SK-N-SH treated with all-trans-retinoic acid at 6 μM for 48 hours (cell line): ENCODE measurements at regions not wholly inside any gene's neighbourhood (a gene's known extent, or its start where the extent isn't known, plus 50 kb on each side); places are given as distances from the start of the nearest gene placed in this dataset.

ENCODE experiments used
- ATAC-seq: fragments of 200-7000 bp; cut with Tn5 transposase; 3 replicates; pipeline ENCODE4 v1.9.1; 2020; ENCODE audit warnings: mild to moderate bottlenecking, moderate library complexity
- ARNTL ChIP-seq: fragments of 450-650 bp; formaldehyde crosslinking; IDR thresholded peaks from 2 replicates; pipeline ENCODE4 v1.5.0; 2020; ENCODE audit warnings: low read depth, mild to moderate bottlenecking, moderate library complexity, borderline replicate concordance
- BACH2 ChIP-seq: fragments of 250-450 bp; sonication (Bioruptor Pico); IDR thresholded peaks from 2 replicates; pipeline ENCODE4 v1.9.0; 2021; ENCODE audit warnings: mild to moderate bottlenecking, borderline replicate concordance
- CSDC2 ChIP-seq: fragments of 250-450 bp; sonication (Bioruptor Pico); IDR thresholded peaks from 2 replicates; pipeline ENCODE4 v1.5.0; 2020; ENCODE audit warnings: mild to moderate bottlenecking, moderate library complexity
- GLIS3 ChIP-seq: fragments of 250-450 bp; sonication (Bioruptor Pico); IDR thresholded peaks from 2 replicates; pipeline ENCODE4 v1.5.0; 2020; ENCODE audit warnings: mild to moderate bottlenecking, moderate library complexity
- ISL1 ChIP-seq: fragments of 250-450 bp; sonication (Bioruptor Pico); IDR thresholded peaks from 2 replicates; pipeline ENCODE4 v2.1.2; 2022; ENCODE audit warnings: mild to moderate bottlenecking, moderate library complexity
- OSR1 ChIP-seq: fragments of 250-450 bp; sonication (Bioruptor Pico); IDR thresholded peaks from 2 replicates; pipeline ENCODE4 v1.8.0; 2022; ENCODE audit warnings: moderate library complexity, mild to moderate bottlenecking, inconsistent platforms
- RARB ChIP-seq: fragments of 250-450 bp; sonication (Bioruptor Pico); IDR thresholded peaks from 2 replicates; pipeline ENCODE4 v1.8.0; 2021; ENCODE audit warnings: mild to moderate bottlenecking, moderate library complexity
- SNAI2 ChIP-seq: fragments of 250-450 bp; sonication (Bioruptor Pico); IDR thresholded peaks from 2 replicates; pipeline ENCODE4 v1.5.0; 2020; ENCODE audit warnings: mild to moderate bottlenecking, moderate library complexity
- TCF4 ChIP-seq: fragments of 250-450 bp; sonication (Bioruptor Pico); IDR thresholded peaks from 2 replicates; pipeline ENCODE4 v1.8.0; 2021; ENCODE audit warnings: mild to moderate bottlenecking, moderate library complexity, borderline replicate concordance
- TOX ChIP-seq: fragments of 250-450 bp; sonication (Bioruptor Pico); IDR thresholded peaks from 2 replicates; pipeline ENCODE4 v1.8.0; 2021; ENCODE audit warnings: mild to moderate bottlenecking, moderate library complexity, borderline replicate concordance
- ZC3H10 ChIP-seq: fragments of 250-450 bp; sonication (Bioruptor Pico); IDR thresholded peaks from 2 replicates; pipeline ENCODE4 v1.5.1; 2021; ENCODE audit warnings: mild to moderate bottlenecking, moderate library complexity
- ZFP30 ChIP-seq: fragments of 450-650 bp; formaldehyde crosslinking; IDR thresholded peaks from 2 replicates; pipeline ENCODE4 v1.5.0; 2022; ENCODE audit warnings: mild to moderate bottlenecking, moderate library complexity
- ZNF565 ChIP-seq: fragments of 450-650 bp; formaldehyde crosslinking; conservative IDR thresholded peaks from 2 replicates; pipeline ENCODE4 v1.5.0; 2020; ENCODE audit warnings: low read depth, mild to moderate bottlenecking, moderate library complexity
- ZNF70 ChIP-seq: fragments of 450-650 bp; formaldehyde crosslinking; IDR thresholded peaks from 2 replicates; pipeline ENCODE4 v1.5.0; 2020; ENCODE audit warnings: mild to moderate bottlenecking, moderate library complexity
- ZNF8 ChIP-seq: fragments of 450-650 bp; formaldehyde crosslinking; IDR thresholded peaks from 2 replicates; pipeline ENCODE4 v1.5.0; 2020; ENCODE audit warnings: mild to moderate bottlenecking, moderate library complexity
- TF ChIP-seq, protein P1 (sequence below): fragments of 250-450 bp; sonication (Bioruptor Pico); IDR thresholded peaks from 2 replicates; pipeline ENCODE4 v1.5.1; 2020; ENCODE audit warnings: low read depth, mild to moderate bottlenecking, moderate library complexity
- TF ChIP-seq, protein P2 (sequence below): fragments of 250-450 bp; sonication (Bioruptor Pico); IDR thresholded peaks from 2 replicates; pipeline ENCODE4 v1.5.0; 2020; ENCODE audit warnings: mild to moderate bottlenecking, moderate library complexity
- TF ChIP-seq, protein P3 (sequence below): fragments of 250-450 bp; sonication (Bioruptor Pico); IDR thresholded peaks from 2 replicates; pipeline ENCODE4 v1.8.0; 2020; ENCODE audit warnings: mild to moderate bottlenecking, moderate library complexity, borderline replicate concordance
- TF ChIP-seq, protein P4 (sequence below): fragments of 250-450 bp; sonication (Bioruptor Pico); IDR thresholded peaks from 2 replicates; pipeline ENCODE4 v1.5.1; 2021; ENCODE audit warnings: mild to moderate bottlenecking, moderate library complexity
- TF ChIP-seq, protein P5 (sequence below): fragments of 250-450 bp; sonication (Bioruptor Pico); IDR thresholded peaks from 2 replicates; pipeline ENCODE4 v1.8.0; 2021; ENCODE audit warnings: low read depth, mild to moderate bottlenecking, moderate library complexity, borderline replicate concordance

DNA sequence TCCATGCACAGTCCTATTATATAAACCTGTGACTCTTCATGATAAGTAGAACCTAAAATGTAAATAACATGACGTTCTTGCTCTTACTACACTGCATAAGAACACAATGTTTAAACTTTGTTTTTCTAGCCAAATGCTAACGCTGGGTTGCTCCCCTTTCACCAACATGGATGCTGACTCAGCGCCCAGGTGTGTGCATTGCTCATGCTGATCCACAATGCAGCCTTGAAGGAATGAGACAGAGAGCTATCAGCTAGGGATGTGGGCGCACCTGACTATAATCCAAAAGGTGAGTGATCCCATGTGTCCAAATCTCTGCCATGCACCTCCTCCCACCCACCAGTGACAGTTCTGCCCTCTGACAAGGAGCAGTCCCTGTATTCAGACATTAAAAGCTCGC is 235.0 kb downstream of the IRS1 start:
- ATAC-seq, result no peak
- no peak for TF ChIP-seq ISL1 (CRISPR knock-in tag)
- TF ChIP-seq, protein P1, sequence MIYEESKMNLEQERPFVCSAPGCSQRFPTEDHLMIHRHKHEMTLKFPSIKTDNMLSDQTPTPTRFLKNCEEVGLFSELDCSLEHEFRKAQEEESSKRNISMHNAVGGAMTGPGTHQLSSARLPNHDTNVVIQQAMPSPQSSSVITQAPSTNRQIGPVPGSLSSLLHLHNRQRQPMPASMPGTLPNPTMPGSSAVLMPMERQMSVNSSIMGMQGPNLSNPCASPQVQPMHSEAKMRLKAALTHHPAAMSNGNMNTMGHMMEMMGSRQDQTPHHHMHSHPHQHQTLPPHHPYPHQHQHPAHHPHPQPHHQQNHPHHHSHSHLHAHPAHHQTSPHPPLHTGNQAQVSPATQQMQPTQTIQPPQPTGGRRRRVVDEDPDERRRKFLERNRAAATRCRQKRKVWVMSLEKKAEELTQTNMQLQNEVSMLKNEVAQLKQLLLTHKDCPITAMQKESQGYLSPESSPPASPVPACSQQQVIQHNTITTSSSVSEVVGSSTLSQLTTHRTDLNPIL, result no peak
- TF ChIP-seq, protein P2, sequence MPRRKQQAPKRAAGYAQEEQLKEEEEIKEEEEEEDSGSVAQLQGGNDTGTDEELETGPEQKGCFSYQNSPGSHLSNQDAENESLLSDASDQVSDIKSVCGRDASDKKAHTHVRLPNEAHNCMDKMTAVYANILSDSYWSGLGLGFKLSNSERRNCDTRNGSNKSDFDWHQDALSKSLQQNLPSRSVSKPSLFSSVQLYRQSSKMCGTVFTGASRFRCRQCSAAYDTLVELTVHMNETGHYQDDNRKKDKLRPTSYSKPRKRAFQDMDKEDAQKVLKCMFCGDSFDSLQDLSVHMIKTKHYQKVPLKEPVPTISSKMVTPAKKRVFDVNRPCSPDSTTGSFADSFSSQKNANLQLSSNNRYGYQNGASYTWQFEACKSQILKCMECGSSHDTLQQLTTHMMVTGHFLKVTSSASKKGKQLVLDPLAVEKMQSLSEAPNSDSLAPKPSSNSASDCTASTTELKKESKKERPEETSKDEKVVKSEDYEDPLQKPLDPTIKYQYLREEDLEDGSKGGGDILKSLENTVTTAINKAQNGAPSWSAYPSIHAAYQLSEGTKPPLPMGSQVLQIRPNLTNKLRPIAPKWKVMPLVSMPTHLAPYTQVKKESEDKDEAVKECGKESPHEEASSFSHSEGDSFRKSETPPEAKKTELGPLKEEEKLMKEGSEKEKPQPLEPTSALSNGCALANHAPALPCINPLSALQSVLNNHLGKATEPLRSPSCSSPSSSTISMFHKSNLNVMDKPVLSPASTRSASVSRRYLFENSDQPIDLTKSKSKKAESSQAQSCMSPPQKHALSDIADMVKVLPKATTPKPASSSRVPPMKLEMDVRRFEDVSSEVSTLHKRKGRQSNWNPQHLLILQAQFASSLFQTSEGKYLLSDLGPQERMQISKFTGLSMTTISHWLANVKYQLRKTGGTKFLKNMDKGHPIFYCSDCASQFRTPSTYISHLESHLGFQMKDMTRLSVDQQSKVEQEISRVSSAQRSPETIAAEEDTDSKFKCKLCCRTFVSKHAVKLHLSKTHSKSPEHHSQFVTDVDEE, result no peak
- no peak for TF ChIP-seq ZC3H10 (CRISPR knock-in tag)
- TF ChIP-seq TCF4, result no peak
- TF ChIP-seq, protein P3, sequence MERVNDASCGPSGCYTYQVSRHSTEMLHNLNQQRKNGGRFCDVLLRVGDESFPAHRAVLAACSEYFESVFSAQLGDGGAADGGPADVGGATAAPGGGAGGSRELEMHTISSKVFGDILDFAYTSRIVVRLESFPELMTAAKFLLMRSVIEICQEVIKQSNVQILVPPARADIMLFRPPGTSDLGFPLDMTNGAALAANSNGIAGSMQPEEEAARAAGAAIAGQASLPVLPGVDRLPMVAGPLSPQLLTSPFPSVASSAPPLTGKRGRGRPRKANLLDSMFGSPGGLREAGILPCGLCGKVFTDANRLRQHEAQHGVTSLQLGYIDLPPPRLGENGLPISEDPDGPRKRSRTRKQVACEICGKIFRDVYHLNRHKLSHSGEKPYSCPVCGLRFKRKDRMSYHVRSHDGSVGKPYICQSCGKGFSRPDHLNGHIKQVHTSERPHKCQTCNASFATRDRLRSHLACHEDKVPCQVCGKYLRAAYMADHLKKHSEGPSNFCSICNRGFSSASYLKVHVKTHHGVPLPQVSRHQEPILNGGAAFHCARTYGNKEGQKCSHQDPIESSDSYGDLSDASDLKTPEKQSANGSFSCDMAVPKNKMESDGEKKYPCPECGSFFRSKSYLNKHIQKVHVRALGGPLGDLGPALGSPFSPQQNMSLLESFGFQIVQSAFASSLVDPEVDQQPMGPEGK (CRISPR knock-in tag), result no peak
- TF ChIP-seq ZNF70 (CRISPR knock-in tag), result no peak
- TF ChIP-seq GLIS3 (CRISPR knock-in tag), result no peak
- TF ChIP-seq ZNF565 (CRISPR knock-in tag), result no peak
- TF ChIP-seq TOX (CRISPR knock-in tag), result no peak
- TF ChIP-seq ARNTL, result no peak
- TF ChIP-seq, protein P4, sequence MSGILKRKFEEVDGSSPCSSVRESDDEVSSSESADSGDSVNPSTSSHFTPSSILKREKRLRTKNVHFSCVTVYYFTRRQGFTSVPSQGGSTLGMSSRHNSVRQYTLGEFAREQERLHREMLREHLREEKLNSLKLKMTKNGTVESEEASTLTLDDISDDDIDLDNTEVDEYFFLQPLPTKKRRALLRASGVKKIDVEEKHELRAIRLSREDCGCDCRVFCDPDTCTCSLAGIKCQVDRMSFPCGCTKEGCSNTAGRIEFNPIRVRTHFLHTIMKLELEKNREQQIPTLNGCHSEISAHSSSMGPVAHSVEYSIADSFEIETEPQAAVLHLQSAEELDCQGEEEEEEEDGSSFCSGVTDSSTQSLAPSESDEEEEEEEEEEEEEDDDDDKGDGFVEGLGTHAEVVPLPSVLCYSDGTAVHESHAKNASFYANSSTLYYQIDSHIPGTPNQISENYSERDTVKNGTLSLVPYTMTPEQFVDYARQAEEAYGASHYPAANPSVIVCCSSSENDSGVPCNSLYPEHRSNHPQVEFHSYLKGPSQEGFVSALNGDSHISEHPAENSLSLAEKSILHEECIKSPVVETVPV (CRISPR knock-in tag), result no peak
- TF ChIP-seq, protein P5, sequence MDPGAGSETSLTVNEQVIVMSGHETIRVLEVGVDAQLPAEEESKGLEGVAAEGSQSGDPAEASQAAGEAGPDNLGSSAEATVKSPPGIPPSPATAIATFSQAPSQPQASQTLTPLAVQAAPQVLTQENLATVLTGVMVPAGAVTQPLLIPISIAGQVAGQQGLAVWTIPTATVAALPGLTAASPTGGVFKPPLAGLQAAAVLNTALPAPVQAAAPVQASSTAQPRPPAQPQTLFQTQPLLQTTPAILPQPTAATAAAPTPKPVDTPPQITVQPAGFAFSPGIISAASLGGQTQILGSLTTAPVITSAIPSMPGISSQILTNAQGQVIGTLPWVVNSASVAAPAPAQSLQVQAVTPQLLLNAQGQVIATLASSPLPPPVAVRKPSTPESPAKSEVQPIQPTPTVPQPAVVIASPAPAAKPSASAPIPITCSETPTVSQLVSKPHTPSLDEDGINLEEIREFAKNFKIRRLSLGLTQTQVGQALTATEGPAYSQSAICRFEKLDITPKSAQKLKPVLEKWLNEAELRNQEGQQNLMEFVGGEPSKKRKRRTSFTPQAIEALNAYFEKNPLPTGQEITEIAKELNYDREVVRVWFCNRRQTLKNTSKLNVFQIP, result no peak
- no peak for TF ChIP-seq CSDC2 (CRISPR knock-in tag)
- TF ChIP-seq RARB (CRISPR knock-in tag), result no peak

DNA sequence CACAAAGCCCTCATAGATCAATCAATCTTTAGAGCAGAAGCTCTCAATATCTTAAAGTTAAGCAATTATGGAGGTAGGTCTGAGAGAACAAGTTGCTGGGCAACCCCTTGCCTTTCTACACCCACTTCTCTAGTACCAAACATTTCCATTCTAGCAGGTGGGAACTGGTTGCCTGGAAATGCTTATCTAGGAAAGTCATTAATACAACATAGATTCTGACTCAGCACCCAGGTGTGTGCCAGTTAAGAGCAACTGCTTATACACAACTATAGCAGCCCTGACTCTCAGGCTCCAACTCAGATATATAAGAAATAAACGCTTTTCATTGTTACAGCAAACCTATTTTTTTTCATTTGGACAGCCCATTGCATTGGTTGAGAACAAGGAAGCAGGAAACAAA is 237.7 kb downstream of the IRS1 start:
- TF ChIP-seq TCF4 (no peak), ZC3H10 (CRISPR knock-in tag) (no peak), OSR1 (CRISPR knock-in tag) (no peak), BACH2 (no peak)
- TF ChIP-seq, protein P3 (CRISPR knock-in tag), result no peak
- TF ChIP-seq, protein P1, result no peak
- TF ChIP-seq, all 23 proteins: peak for 0
- ATAC-seq, result no peak

DNA sequence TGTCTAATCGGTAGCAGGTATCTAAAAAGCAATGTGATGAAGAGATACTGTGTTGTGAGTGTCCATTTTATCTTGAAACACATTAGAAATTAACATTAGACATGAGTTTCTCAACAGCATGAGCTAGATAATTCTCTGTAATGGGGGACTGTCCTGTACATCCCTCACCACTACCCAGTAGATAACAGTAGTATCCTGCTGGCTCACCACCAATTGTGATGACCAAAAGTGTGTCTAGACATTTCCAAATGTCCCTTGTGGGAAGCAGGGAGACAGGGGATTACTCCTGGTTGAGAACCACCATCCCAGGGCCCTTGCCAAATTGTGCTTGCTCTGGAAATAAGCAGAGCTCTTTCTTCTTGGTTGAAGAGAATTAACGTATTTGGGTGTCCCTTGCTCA is 239.3 kb downstream of the IRS1 start:
- ATAC-seq, result no peak

More for the DNA sequence above, 239.3 kb downstream of the IRS1 start:
- TF ChIP-seq ISL1 (CRISPR knock-in tag) (no peak), TCF4 (no peak), ZFP30 (no peak), ARNTL (no peak), SNAI2 (CRISPR knock-in tag) (no peak), ZNF8 (CRISPR knock-in tag) (no peak), GLIS3 (CRISPR knock-in tag) (no peak), TOX (CRISPR knock-in tag) (no peak)
- TF ChIP-seq, protein P4 (CRISPR knock-in tag), result no peak
- TF ChIP-seq, protein P5, result no peak
